ENCODE measurements at regions not wholly inside any gene's neighbourhood (a gene's known extent, or its start where the extent isn't known, plus 50 kb on each side); places are given as distances from the start of the nearest gene placed in this dataset.

- no TSS peak for BruUV-seq (replicated peaks)
- DNase-seq = no peak
- Mint-ChIP-seq H3K4me3 (ENCODE audit: unreplicated experiment) (no peak overlapping the region), H3K27ac (ENCODE audit: unreplicated experiment) (no peak overlapping the region), H3K27me3 (ENCODE audit: insufficient read depth, unreplicated experiment) (no peaks in the 10 kb centered on the region), H3K9me3 (ENCODE audit: unreplicated experiment) (no peaks in the 10 kb centered on the region), H3K36me3 (ENCODE audit: insufficient read depth, unreplicated experiment) (no peaks in the 10 kb centered on the region), H3K4me1 (ENCODE audit: low read depth, unreplicated experiment) (no peaks in the 10 kb centered on the region)
- Histone ChIP-seq H3K4me1 (no peaks in the 10 kb centered on the region), H3K9me3 (no peaks in the 10 kb centered on the region), H3K27me3 (replicated peaks; ENCODE audit: control insufficient read depth, insufficient read depth, low read length) (no peaks in the 10 kb centered on the region), H3K4me3 (ENCODE audit: low read depth, low read length) (no peak overlapping the region), H3K36me3 (ENCODE audit: control insufficient read depth, insufficient read depth, low read length) (no peaks in the 10 kb centered on the region)
- CTCF ChIA-PET = no interaction called here
- intact Hi-C loops (cut with micrococcal nuclease; ENCODE audit: unreplicated experiment) = no loop called here
- POLR2A ChIA-PET = no interaction called here
- no peak for TF ChIP-seq CTCF (IDR thresholded peaks at IDR 0.05; ENCODE audit: insufficient read depth in 1 of 2, low read depth in 1 of 2, low read length in 1 of 2, severe bottlenecking in 1 of 2, unreplicated experiment in 1 of 2)
Measured at GRCh38 chr14:83309833-83310232, 1776.2 kb upstream of the SEL1L start.

GRCh38 chr14:83312511-83312910, 1778.9 kb upstream of the SEL1L start:
- ChIA-PET CTCF (no interaction called here), POLR2A (no interaction called here)
- Mint-ChIP-seq H3K4me3 (ENCODE audit: unreplicated experiment) (no peak overlapping the region), H3K27ac (ENCODE audit: unreplicated experiment) (no peak overlapping the region), H3K36me3 (ENCODE audit: insufficient read depth, unreplicated experiment) (no peaks in the 10 kb centered on the region), H3K9me3 (ENCODE audit: unreplicated experiment) (no peaks in the 10 kb centered on the region), H3K27me3 (ENCODE audit: insufficient read depth, unreplicated experiment) (no peaks in the 10 kb centered on the region), H3K4me1 (ENCODE audit: low read depth, unreplicated experiment) (no peaks in the 10 kb centered on the region)
- no peaks in the 10 kb centered on the region for H3K36me3 ChIP-seq (ENCODE audit: control insufficient read depth, insufficient read depth, low read length)
- no TSS peak for BruUV-seq (replicated peaks)
- H3K27me3 ChIP-seq (replicated peaks; ENCODE audit: control insufficient read depth, insufficient read depth, low read length) = no peaks in the 10 kb centered on the region
- DNase-seq = no peak
- H3K9me3 ChIP-seq = no peaks in the 10 kb centered on the region
- no peaks in the 10 kb centered on the region for H3K4me1 ChIP-seq
- TF ChIP-seq CTCF (IDR thresholded peaks at IDR 0.05; ENCODE audit: insufficient read depth in 1 of 2, low read depth in 1 of 2, low read length in 1 of 2, severe bottlenecking in 1 of 2, unreplicated experiment in 1 of 2) = no peak
- intact Hi-C loops (cut with micrococcal nuclease; ENCODE audit: unreplicated experiment) = no loop called here
- no peak overlapping the region for H3K4me3 ChIP-seq (ENCODE audit: low read depth, low read length)

- ChIA-PET POLR2A (no interaction called here), CTCF (no interaction called here)
- Histone ChIP-seq H3K4me3 (ENCODE audit: low read depth, low read length) (no peak overlapping the region), H3K36me3 (ENCODE audit: control insufficient read depth, insufficient read depth, low read length) (no peaks in the 10 kb centered on the region), H3K4me1 (no peaks in the 10 kb centered on the region), H3K27me3 (replicated peaks; ENCODE audit: control insufficient read depth, insufficient read depth, low read length) (no peaks in the 10 kb centered on the region), H3K9me3 (no peaks in the 10 kb centered on the region)
- no peaks in the 10 kb centered on the region for H3K4me1 Mint-ChIP-seq (ENCODE audit: low read depth, unreplicated experiment)
- H3K4me3 Mint-ChIP-seq (ENCODE audit: unreplicated experiment) = no peak overlapping the region
- no peaks in the 10 kb centered on the region for H3K36me3 Mint-ChIP-seq (ENCODE audit: insufficient read depth, unreplicated experiment)
- H3K27me3 Mint-ChIP-seq (ENCODE audit: insufficient read depth, unreplicated experiment) = no peaks in the 10 kb centered on the region
- no peak for DNase-seq
- intact Hi-C loops (cut with micrococcal nuclease; ENCODE audit: unreplicated experiment) = no loop called here
- no peak for TF ChIP-seq CTCF (IDR thresholded peaks at IDR 0.05; ENCODE audit: insufficient read depth in 1 of 2, low read depth in 1 of 2, low read length in 1 of 2, severe bottlenecking in 1 of 2, unreplicated experiment in 1 of 2)
- no peak overlapping the region for H3K27ac Mint-ChIP-seq (ENCODE audit: unreplicated experiment)
- no TSS peak for BruUV-seq (replicated peaks)
- H3K9me3 Mint-ChIP-seq (ENCODE audit: unreplicated experiment) = no peaks in the 10 kb centered on the region
Measured at GRCh38 chr14:83314764-83315163, 1781.1 kb upstream of the SEL1L start.

All from Caco-2 (cell line).